Trophoblast cell (in vitro differentiated cells and primary cell): ENCODE measurements at regions not wholly inside any gene's neighbourhood (a gene's known extent, or its start where the extent isn't known, plus 50 kb on each side); places are given as distances from the start of the nearest gene placed in this dataset.

Experiments used
- DNase-seq, 2 donors: peaks; one replicate each; pipeline ENCODE4 v3.0.0-alpha.2; 2016
- H2AFZ ChIP-seq: 2 replicates; pipeline ENCODE4 v1.6.1; 2013; ENCODE audit warnings: low read length, moderate library complexity, mild to moderate bottlenecking; ENCODE audit not compliant: insufficient read depth, poor library complexity
- H2AK5ac ChIP-seq: 2 replicates; pipeline ENCODE4 v1.6.1; 2013; ENCODE audit warnings: mild to moderate bottlenecking, low read length
- H2BK120ac ChIP-seq: 2 replicates; pipeline ENCODE4 v1.6.1; 2013; ENCODE audit warnings: low read length, mild to moderate bottlenecking, moderate library complexity; ENCODE audit not compliant: insufficient read depth, poor library complexity
- H2BK12ac ChIP-seq: 2 replicates; pipeline ENCODE4 v1.6.1; 2013; ENCODE audit warnings: mild to moderate bottlenecking, low read length, moderate library complexity
- H2BK5ac ChIP-seq: 2 replicates; pipeline ENCODE4 v1.6.1; 2013; ENCODE audit warnings: low read length, low read depth, moderate library complexity, mild to moderate bottlenecking; ENCODE audit not compliant: poor library complexity
- H3K14ac ChIP-seq: 2 replicates; pipeline ENCODE4 v1.6.1; 2013; ENCODE audit warnings: mild to moderate bottlenecking, low read length
- H3K18ac ChIP-seq: 2 replicates; pipeline ENCODE4 v1.6.1; 2013; ENCODE audit warnings: mild to moderate bottlenecking, low read length
- H3K23ac ChIP-seq: 2 replicates; pipeline ENCODE4 v1.6.1; 2013; ENCODE audit warnings: low read length
- H3K27ac ChIP-seq: 2 replicates; pipeline ENCODE4 v1.5.1; 2013; ENCODE audit warnings: low read depth, mild to moderate bottlenecking, inconsistent platforms, low read length, moderate library complexity
- H3K27me3 ChIP-seq: 2 replicates; pipeline ENCODE4 v1.6.1; 2013; ENCODE audit warnings: inconsistent platforms, mild to moderate bottlenecking, low read length, moderate library complexity; ENCODE audit not compliant: insufficient read depth
- H3K36me3 ChIP-seq, 2 experiments: 1 replicate in 1 of 2; 2 replicates in 1 of 2; pipeline ENCODE4 v1.6.1; 2013; ENCODE audit warnings: low read length in 2 of 2, mild to moderate bottlenecking in 2 of 2, moderate library complexity in 1 of 2; ENCODE audit not compliant: insufficient read depth in 2 of 2, control insufficient read depth in 1 of 2
- H3K4ac ChIP-seq: 2 replicates; pipeline ENCODE4 v1.6.1; 2013; ENCODE audit warnings: low read depth, mild to moderate bottlenecking, low read length, moderate library complexity
- H3K4me1 ChIP-seq, 2 experiments: 1 replicate in 1 of 2; 2 replicates in 1 of 2; pipeline ENCODE4 v1.6.1; 2013; ENCODE audit warnings: low read length in 2 of 2, mild to moderate bottlenecking in 2 of 2, moderate library complexity in 1 of 2; ENCODE audit not compliant: insufficient read depth in 2 of 2, control insufficient read depth in 1 of 2
- H3K4me2 ChIP-seq: 2 replicates; pipeline ENCODE4 v1.6.1; 2013; ENCODE audit warnings: inconsistent platforms, mild to moderate bottlenecking, low read length, moderate library complexity
- H3K4me3 ChIP-seq: 2 replicates; pipeline ENCODE4 v1.5.1; 2013; ENCODE audit warnings: mild to moderate bottlenecking, low read depth, low read length, inconsistent platforms
- H3K79me1 ChIP-seq: one replicate; pipeline ENCODE4 v1.6.1; 2013; ENCODE audit warnings: low read length
- H3K79me2 ChIP-seq: 2 replicates; pipeline ENCODE4 v1.6.1; 2013; ENCODE audit warnings: low read length, mild to moderate bottlenecking; ENCODE audit not compliant: control insufficient read depth, insufficient read depth, poor library complexity
- H3K9ac ChIP-seq: 2 replicates; pipeline ENCODE4 v1.6.1; 2013; ENCODE audit warnings: mild to moderate bottlenecking, low read length
- H3K9me3 ChIP-seq: 2 replicates; pipeline ENCODE4 v1.6.1; 2013; ENCODE audit warnings: low read depth, mild to moderate bottlenecking, control low read depth, inconsistent platforms, low read length; ENCODE audit not compliant: insufficient read depth
- H4K12ac ChIP-seq: 2 replicates; pipeline ENCODE4 v1.6.1; 2013; ENCODE audit warnings: low read depth, mild to moderate bottlenecking, low read length, moderate library complexity
- H4K8ac ChIP-seq: 2 replicates; pipeline ENCODE4 v1.6.1; 2013; ENCODE audit warnings: low read depth, mild to moderate bottlenecking, low read length, moderate library complexity
- H4K91ac ChIP-seq: one replicate; pipeline ENCODE4 v1.6.1; 2013; ENCODE audit warnings: low read depth, mild to moderate bottlenecking, low read length, moderate library complexity
- WGBS: extraction: QIAGEN DNeasy Blood & Tissue Kit; methylation state at CpG from one replicate; pipeline ENCODE4 v1.1.7; 2013; ENCODE audit warnings: missing lambda C conversion rate; ENCODE audit not compliant: insufficient read length, insufficient coverage; ENCODE audit errors: extremely low coverage; 5-methylcytosine and 5-hydroxymethylcytosine counted together

GRCh38 chr1:216922406-216922805, 199.2 kb upstream of the ESRRG start:
- Histone ChIP-seq H3K79me1 (no peaks in the 10 kb centered on the region), H4K12ac (no peak overlapping the region), H3K27ac (no peak overlapping the region), H3K9ac (no peak overlapping the region), H3K36me3 (no peaks in the 10 kb centered on the region), H3K79me2 (no peaks in the 10 kb centered on the region), H3K4me2 (no peak overlapping the region), H2BK120ac (no peak overlapping the region), H3K4me1 (peaks cover 0 to 2% of the 10 kb centered on the region in 2 experiments), H3K23ac (no peak overlapping the region), H2AK5ac (no peak overlapping the region), H4K91ac (no peak overlapping the region), H3K27me3 (no peaks in the 10 kb centered on the region), H2AFZ (no peak overlapping the region), H3K18ac (no peak overlapping the region), H3K4ac (no peak overlapping the region), H2BK5ac (no peak overlapping the region), H4K8ac (no peak overlapping the region), H3K9me3 (no peaks in the 10 kb centered on the region), H3K4me3 (no peak overlapping the region), H2BK12ac (no peak overlapping the region), H3K14ac (no peak overlapping the region)
- DNase-seq = no peak
- WGBS = no CpG with 5 or more reads among the region's 2 CpGs

- no peak overlapping the region for H3K4ac ChIP-seq
- no peak overlapping the region for H3K4me2 ChIP-seq
- no peak overlapping the region for H3K9ac ChIP-seq
- no peak overlapping the region for H2AK5ac ChIP-seq
- no peak overlapping the region for H4K12ac ChIP-seq
- H2BK120ac ChIP-seq = no peak overlapping the region
- no peaks in the 10 kb centered on the region for H3K36me3 ChIP-seq
- no peak overlapping the region for H3K27ac ChIP-seq
- no peak overlapping the region for H4K91ac ChIP-seq
- H3K14ac ChIP-seq = no peak overlapping the region
- no peak for DNase-seq
- WGBS = no CpG with 5 or more reads among the region's 3 CpGs
- no peak overlapping the region for H2BK5ac ChIP-seq
- H3K4me3 ChIP-seq = no peak overlapping the region
- no peak overlapping the region for H2AFZ ChIP-seq
- no peaks in the 10 kb centered on the region for H3K79me1 ChIP-seq
- H3K27me3 ChIP-seq = no peaks in the 10 kb centered on the region
- H3K4me1 ChIP-seq = no peaks in the 10 kb centered on the region
- H3K18ac ChIP-seq = no peak overlapping the region
- H4K8ac ChIP-seq = no peak overlapping the region
- H2BK12ac ChIP-seq = no peak overlapping the region
- no peaks in the 10 kb centered on the region for H3K9me3 ChIP-seq
- H3K23ac ChIP-seq = no peak overlapping the region
- H3K79me2 ChIP-seq = no peaks in the 10 kb centered on the region
Measured at GRCh38 chr1:216921866-216922265, 198.6 kb upstream of the ESRRG start.

- Histone ChIP-seq H3K9me3 (no peaks in the 10 kb centered on the region), H3K27ac (no peak overlapping the region), H2AK5ac (no peak overlapping the region), H4K12ac (no peak overlapping the region), H3K4me3 (no peak overlapping the region), H4K91ac (no peak overlapping the region), H2BK12ac (no peak overlapping the region), H4K8ac (no peak overlapping the region), H3K9ac (no peak overlapping the region), H3K18ac (no peak overlapping the region), H2BK5ac (no peak overlapping the region), H3K36me3 (no peaks in the 10 kb centered on the region), H3K4me2 (no peak overlapping the region), H3K79me2 (no peaks in the 10 kb centered on the region), H3K4me1 (no peaks in the 10 kb centered on the region), H3K79me1 (no peaks in the 10 kb centered on the region), H3K23ac (no peak overlapping the region), H2BK120ac (no peak overlapping the region), H3K14ac (no peak overlapping the region), H3K4ac (no peak overlapping the region), H3K27me3 (no peaks in the 10 kb centered on the region), H2AFZ (no peak overlapping the region)
- no CpG with 5 or more reads among the region's 9 CpGs for WGBS
- no peak for DNase-seq
Measured at GRCh38 chr1:216919060-216919970, 196.1 kb upstream of the ESRRG start.

- no peaks in the 10 kb centered on the region for H3K4me1 ChIP-seq
- no peak for DNase-seq
- H3K18ac ChIP-seq = no peak overlapping the region
- WGBS = no CpG with 5 or more reads among the region's 6 CpGs
- H3K79me1 ChIP-seq = no peaks in the 10 kb centered on the region
- no peaks in the 10 kb centered on the region for H3K9me3 ChIP-seq
- no peak overlapping the region for H4K8ac ChIP-seq
- no peak overlapping the region for H3K27ac ChIP-seq
- H3K36me3 ChIP-seq = no peaks in the 10 kb centered on the region
- no peak overlapping the region for H3K14ac ChIP-seq
- no peak overlapping the region for H3K4me2 ChIP-seq
- H2BK5ac ChIP-seq = no peak overlapping the region
- no peak overlapping the region for H3K4ac ChIP-seq
- no peak overlapping the region for H2BK120ac ChIP-seq
- no peak overlapping the region for H4K91ac ChIP-seq
- H4K12ac ChIP-seq = no peak overlapping the region
- no peak overlapping the region for H3K23ac ChIP-seq
- H2AFZ ChIP-seq = no peak overlapping the region
- H2BK12ac ChIP-seq = no peak overlapping the region
- H3K27me3 ChIP-seq = no peaks in the 10 kb centered on the region
- H2AK5ac ChIP-seq = no peak overlapping the region
- no peaks in the 10 kb centered on the region for H3K79me2 ChIP-seq
- no peak overlapping the region for H3K4me3 ChIP-seq
- no peak overlapping the region for H3K9ac ChIP-seq
Measured at GRCh38 chr1:216916890-216917438, 193.7 kb upstream of the ESRRG start.
